Left hindlimb (tissue), 1 donor: ENCODE measurements at regions not wholly inside any gene's neighbourhood (a gene's known extent, or its start where the extent isn't known, plus 50 kb on each side); places are given as distances from the start of the nearest gene placed in this dataset.

Experiments used
- DNase-seq: peaks from one replicate; pipeline ENCODE4 v3.0.0-alpha.2; 2018

DNA sequence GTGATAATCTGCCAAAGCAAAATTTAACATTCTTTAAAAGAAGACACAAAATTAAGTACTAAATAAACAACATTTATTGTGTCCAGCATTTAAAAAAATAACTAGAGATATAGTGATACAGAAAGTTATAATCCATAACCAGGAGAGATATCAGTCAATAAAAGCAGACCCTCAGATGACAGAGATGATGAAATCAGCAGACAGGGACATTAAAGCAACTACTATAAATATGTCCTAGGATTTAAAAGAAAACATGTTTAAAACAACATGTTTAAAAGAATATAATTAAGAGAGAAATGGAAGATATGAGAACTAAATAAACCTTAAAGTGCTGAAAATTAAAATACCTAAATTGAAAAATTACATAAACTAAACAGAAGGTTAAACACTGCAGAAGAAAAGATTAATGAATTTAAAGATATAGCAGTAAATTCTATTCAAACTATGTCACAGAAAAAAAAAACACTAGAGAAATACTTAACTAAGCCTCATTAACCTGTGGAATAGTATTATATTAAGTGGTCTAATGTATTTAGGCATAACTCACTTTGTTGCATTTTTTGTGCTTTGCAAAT is 261.2 kb upstream of the NR5A2 start:
- DNase-seq: no peak

DNA sequence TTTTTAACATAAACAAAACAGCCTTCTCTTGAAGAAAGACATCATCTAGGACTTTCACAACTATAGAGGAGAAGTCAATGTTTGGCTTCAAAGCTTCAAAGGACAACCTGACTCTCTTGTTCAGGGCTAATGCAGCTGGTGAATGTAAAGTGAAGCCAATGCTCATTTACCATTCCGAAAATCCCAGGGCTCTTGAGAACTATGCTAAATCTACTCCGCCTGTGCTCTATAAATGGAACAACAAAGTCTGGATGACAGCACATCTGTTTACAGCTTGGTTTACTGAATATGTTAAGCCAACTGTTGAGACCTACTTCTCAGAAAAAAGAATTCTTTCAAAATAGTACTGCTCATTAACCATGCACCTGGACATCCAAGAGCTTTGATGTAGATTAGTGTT is 259.8 kb upstream of the NR5A2 start:
- no peak for DNase-seq

DNA sequence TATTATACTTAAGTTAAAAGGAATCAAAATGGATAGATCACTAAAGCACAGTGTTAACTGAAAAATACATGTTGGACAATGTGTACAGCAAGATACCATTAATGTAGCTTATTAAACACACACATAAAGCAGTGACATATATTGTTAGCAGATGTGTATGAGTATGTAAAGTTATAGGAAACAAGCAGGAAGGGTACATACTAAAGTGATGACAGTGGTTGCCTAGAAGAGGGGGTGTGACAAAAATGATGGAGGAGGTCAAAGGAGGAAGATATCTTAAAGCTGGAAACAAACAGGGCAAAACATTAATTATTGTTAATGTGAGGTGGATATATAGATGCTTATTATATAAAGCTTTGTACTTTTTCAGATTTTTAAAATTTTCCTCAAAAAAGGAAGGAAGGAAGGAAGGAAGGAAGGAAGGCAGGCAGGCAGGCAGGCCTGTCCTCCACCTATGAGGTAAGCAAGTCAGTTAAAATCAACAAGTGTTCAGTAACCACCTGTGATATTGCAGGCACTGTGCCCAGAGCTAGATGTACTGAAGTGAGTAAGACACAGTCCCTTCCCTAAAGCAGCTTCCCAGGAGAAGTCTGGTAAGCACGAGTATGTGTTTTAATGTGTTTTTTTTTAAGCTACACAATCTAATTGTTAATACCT is 252.9 kb upstream of the NR5A2 start:
- DNase-seq: no peak

DNA sequence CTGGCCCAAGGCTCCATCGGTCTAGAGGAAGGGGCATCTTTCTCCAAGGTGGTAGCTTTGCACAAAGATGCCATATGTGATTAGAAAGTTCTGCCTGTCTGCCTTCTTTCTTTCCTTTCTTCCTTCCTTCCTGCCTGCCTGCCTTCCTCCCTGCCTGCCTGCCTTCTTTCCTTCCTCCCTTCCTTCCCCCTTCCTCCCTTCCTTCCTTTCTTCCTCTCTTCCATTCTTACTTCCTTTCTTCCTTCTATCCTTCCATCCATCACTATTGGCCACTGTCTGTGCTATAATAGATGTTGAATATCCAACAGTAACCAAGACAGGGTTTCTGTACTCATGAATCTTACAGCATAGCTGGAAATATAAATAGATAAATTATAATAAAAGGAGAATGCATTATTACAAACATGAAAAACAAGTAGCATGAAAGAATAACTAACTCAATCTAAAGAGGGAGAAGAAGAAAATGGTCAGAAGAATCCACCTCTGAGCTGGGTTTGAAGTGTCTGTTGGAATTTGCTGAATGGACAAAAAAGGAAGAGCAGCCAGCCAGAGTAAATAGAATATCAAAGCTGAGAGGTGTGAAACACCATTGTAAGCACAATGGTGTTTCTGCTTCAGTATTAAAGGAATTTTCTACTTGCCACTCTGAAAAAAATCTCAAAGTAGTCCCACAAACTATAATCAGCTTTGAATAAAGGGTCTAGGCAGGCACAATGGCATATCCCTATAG is 250.6 kb upstream of the NR5A2 start:
- DNase-seq: no peak

- no peak for DNase-seq
These were observed 249.1 kb upstream of the NR5A2 start for GRCh38 chr1:199778324-199778955.

GRCh38 chr1:199780091-199780490 is 247.4 kb upstream of the NR5A2 start:
- DNase-seq: no peak

DNA sequence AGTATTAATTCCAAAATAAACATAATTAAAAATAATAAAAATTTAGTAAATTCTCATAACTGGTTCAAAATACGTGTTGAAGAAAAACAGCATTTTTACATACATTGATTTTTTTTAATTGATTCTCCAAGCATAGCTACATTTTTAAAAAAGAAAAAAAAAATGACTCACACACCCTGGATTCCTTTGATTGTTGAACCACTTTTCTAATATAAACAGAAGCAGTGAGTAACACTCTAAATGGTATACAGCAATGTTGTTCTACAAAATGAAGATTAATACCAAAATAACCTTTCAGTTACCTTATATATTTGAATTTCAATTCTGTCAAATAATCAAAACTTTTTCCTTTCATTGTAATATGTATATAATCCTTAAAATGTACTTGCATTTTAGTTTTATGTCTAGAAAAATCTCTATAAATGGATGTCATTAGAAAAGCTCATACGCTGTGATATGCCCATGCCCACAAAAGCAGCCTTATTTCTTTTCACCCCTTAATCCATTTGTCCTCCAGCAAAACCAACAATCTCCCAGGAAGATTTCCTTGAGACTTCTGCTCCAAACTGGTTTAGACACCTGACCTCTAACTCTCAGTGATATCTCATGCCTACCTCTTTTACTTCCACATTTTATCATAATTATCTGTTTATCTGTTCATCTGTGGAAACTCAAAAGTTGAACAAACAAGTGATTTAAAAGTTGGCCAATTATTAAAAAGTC is 246.4 kb upstream of the NR5A2 start:
- no peak for DNase-seq

- DNase-seq: no peak
These were observed 243.2 kb upstream of the NR5A2 start for GRCh38 chr1:199784138-199784895.

GRCh38 chr1:199786695-199787094 is 240.8 kb upstream of the NR5A2 start:
- DNase-seq: no peak

- no peak for DNase-seq
These were observed 238.4 kb upstream of the NR5A2 start for GRCh38 chr1:199789141-199789540.

- no peak for DNase-seq
These were observed 236.0 kb upstream of the NR5A2 start for GRCh38 chr1:199791495-199791894.

DNA sequence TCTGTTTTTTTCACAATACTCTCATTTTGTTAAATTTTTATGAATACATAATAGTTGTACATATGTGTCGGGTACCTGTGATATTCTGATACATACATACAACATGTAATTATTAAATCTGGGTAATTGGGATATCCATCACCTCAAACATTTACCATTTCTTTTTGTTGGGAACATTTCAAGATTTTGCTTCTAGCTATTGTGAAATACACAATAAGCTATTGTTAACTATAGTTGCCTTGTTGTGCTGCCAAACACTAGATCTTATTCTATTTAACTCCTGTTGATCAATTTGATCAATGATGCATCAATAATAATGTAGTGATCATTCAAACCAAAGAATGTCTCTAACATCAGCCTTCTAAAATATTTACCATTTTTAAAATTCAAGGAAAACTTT is 234.6 kb upstream of the NR5A2 start:
- DNase-seq: no peak

DNA sequence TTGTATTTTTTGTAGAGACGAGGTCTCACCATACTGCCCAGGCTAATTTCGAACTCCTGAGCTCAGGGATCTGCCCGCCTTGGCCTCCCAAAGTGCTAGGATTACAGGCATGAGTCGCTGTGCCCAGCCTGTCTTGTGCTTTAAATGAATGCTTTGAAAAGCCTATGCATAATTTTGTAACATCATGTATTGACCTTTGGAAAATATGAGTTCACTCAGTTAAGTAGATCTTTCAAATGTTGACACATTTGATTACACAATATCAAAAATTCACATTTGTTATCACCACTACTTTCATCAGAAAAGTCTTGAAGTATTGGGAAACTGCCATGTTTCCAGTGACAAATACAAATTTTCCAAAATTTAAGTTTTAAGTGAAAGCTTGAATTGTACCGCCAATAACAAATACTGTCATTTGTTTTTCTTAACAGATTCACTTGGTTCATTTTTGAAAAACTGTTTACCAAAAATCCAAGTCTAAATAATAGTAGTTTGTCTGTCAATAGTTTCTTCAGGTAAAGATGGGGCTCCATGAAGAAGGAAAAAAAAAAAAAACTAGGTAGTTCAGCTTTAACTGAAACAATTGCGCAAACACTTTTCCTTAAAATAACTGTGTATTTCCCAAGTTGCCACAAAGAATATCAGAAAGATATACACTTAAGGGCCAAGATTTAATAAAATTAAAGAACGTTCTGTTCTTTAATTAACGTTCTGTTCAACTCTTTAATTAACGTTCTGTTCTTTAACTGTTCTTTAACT is 233.2 kb upstream of the NR5A2 start:
- DNase-seq: no peak

- DNase-seq: no peak
These were observed 228.4 kb upstream of the NR5A2 start for GRCh38 chr1:199799116-199799515.

GRCh38 chr1:199804526-199804925 is 223.0 kb upstream of the NR5A2 start:
- no peak for DNase-seq

DNA sequence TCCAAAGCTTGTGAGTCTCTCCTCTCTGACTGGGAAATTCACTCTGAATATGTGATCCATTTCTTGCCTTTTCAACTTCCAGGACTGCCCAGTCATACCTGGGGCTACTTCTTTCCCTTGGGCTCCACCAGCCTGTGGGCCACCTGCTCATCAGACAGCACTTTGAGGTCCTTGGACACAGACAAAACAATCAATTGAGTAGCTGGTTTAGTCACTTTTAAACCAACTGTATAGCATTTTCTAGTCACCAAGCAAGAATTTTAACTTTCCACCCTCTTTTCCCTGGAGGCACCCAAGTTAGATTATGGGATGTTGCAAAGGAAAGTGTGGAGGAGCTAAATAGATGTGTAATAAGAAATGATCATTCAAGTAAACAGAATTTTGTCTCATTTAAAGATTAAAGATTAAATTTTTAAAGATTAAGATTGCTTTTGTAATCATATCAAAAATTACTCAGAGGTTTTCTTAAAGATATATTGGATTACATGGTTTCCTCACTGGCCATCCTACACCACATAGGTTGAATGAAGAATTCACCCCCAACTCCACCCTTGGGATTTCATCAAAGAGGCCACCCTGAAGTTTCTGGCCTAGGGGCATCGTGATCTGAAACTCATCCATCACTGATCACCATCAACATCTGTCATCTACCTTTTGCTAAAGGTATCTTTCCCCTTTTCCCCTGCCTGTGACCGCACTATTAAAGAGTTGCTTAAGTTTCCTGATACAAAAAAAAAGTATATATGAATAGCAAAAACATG is 219.2 kb upstream of the NR5A2 start:
- no peak for DNase-seq

- no peak for DNase-seq
These were observed 218.2 kb upstream of the NR5A2 start for GRCh38 chr1:199809311-199809710.

DNA sequence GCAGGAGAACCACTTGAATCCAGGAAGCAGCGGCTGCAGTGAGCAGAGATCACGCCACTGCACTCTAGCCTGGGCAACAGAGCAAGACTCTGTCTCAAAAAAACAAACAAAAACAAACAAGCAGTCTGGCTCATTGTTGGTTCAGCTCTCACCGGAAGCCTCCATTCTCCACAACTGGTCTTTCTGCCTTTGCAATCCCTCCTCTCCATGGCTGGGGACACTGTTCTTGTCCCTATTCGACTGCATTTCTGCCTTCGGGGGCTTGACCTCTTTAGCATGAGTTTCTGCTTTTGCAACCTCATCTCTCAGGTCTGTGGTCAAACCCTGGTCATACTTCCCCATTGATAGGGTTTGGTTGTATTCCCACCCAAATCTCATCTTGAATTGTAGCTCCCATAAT is 216.3 kb upstream of the NR5A2 start:
- DNase-seq: no peak

GRCh38 chr1:199813198-199813597 is 214.3 kb upstream of the NR5A2 start:
- DNase-seq: no peak

DNA sequence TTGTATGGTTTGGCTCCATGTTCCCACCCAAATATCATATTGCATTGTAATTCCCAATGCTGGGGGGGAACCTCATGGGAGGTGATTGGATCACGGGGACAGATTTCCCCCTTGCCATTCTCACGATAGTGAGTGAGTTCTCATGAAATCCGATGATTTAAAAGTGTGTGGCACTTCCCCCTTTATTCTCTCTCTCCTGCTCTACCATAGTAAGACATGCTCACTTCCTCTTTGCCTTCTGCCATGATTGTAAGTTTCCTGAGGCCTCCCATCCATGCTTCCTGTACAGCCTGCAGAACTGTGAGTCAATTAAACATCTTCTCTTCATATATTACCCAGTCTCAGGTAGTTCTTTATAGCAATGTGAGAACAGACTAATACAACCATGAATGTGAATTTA is 211.6 kb upstream of the NR5A2 start:
- DNase-seq: no peak

- no peak for DNase-seq
These were observed 210.2 kb upstream of the NR5A2 start for GRCh38 chr1:199817266-199817665.
